Ovary (tissue), 3 donors: ENCODE measurements at regions not wholly inside any gene's neighbourhood (a gene's known extent, or its start where the extent isn't known, plus 50 kb on each side); places are given as distances from the start of the nearest gene placed in this dataset.

Experiments
- CTCF ChIP-seq, 3 donors: fragments of 450-650 bp in 2 of 3; fragments of 200-600 bp in 1 of 3; IDR thresholded peaks; one replicate each; pipeline versions ENCODE4 v1.5.1 to v1.8.0; 2016 to 2022; ENCODE audit warnings: antibody characterized with exemption in 3 of 3, mild to moderate bottlenecking in 1 of 3
- POLR2A ChIP-seq: fragments of 450-650 bp; IDR thresholded peaks from one replicate; pipeline ENCODE4 v1.6.1; 2017; ENCODE audit warnings: antibody characterized with exemption, mild to moderate bottlenecking, moderate library complexity
- donor health status: DM: no; HTN: no; CAD: no.

- TF ChIP-seq CTCF (IDR thresholded peaks at IDR 0.05) (no peak), POLR2A (no peak)
Observed at GRCh38 chr12:85531341-85531740, 251.3 kb downstream of the ALX1 start.
